ENCODE measurements at regions not wholly inside any gene's neighbourhood (a gene's known extent, or its start where the extent isn't known, plus 50 kb on each side); places are given as distances from the start of the nearest gene placed in this dataset.

DNA sequence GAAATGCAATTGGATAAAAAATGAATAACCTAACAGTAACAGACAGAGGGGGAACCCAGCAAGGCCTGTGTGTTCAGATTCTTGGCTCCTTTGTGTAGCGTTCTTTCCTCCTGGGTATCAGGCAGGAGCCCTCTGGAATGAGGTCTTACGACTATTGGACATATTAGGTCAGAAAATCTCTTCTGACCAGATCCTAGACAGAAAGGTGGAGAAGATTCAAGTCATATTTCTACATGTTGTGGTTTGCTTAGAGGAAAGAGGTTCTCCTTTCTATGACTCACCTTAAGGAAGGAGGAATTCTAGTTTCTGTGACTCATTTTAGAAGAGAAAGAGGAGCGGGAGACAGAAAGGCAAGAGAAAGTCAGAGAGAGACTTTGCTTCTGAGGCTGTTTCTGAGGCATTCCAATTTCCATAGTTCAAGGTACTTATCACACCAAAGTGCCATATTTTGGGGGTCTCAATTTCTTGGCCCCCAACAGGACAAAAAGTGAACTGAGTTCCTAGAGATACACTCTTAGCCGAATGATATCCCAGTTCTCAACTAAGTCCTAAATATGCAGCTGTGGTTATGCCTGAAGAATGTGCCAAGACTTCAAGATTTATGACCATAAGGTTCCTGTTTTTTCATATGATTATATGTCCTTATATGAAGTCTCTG lies 618.6 kb downstream of the ZEB2 start:
- TF ChIP-seq, protein P1, sequence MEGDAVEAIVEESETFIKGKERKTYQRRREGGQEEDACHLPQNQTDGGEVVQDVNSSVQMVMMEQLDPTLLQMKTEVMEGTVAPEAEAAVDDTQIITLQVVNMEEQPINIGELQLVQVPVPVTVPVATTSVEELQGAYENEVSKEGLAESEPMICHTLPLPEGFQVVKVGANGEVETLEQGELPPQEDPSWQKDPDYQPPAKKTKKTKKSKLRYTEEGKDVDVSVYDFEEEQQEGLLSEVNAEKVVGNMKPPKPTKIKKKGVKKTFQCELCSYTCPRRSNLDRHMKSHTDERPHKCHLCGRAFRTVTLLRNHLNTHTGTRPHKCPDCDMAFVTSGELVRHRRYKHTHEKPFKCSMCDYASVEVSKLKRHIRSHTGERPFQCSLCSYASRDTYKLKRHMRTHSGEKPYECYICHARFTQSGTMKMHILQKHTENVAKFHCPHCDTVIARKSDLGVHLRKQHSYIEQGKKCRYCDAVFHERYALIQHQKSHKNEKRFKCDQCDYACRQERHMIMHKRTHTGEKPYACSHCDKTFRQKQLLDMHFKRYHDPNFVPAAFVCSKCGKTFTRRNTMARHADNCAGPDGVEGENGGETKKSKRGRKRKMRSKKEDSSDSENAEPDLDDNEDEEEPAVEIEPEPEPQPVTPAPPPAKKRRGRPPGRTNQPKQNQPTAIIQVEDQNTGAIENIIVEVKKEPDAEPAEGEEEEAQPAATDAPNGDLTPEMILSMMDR (IDR thresholded peaks at IDR 0.05; ENCODE audit: low read depth, low read length, missing input control): no peak
- TF ChIP-seq JUND (IDR thresholded peaks at IDR 0.05) (no peak), TAF1 (conservative IDR thresholded peaks at IDR 0.05) (no peak), SP1 (IDR thresholded peaks at IDR 0.05) (no peak), YY1 (IDR thresholded peaks at IDR 0.05) (no peak), RAD21 (IDR thresholded peaks at IDR 0.05) (no peak), GABPA (IDR thresholded peaks at IDR 0.05 in 1 of 2, conservative IDR thresholded peaks at IDR 0.05 in 1 of 2) (no peak)
- TF ChIP-seq, protein P2, sequence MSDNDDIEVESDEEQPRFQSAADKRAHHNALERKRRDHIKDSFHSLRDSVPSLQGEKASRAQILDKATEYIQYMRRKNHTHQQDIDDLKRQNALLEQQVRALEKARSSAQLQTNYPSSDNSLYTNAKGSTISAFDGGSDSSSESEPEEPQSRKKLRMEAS (IDR thresholded peaks at IDR 0.05): no peak
